Activated CD4-positive, alpha-beta T cell treated with anti-CD3 and anti-CD28 coated beads, Interleukin-2, amount 50 U/mL, for 48 hours (primary cell): ENCODE measurements at regions not wholly inside any gene's neighbourhood (a gene's known extent, or its start where the extent isn't known, plus 50 kb on each side); places are given as distances from the start of the nearest gene placed in this dataset.

Experiments
- DNase-seq, 2 experiments: peaks; one replicate each; pipeline ENCODE4 v3.0.0-alpha.2; 2020

DNA sequence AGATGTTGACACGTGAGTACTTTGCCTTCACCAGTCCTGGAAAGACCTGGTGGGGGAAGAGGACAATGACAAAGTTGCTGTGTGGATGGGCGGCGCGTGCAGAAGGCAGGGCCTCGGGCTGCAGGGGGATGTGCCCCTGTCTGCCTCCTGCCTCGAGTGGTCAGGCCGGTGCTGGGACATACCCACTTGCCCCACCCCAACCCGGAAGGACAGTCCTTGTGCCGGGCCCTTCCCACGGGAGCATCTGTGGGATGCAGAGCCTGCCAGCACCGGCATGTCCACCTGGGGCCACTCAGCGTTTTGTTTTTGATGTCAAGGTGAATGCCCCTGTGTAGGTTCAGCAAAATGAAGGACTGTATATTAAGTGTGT, 60.5 kb upstream of the BHLHE23 start:
- DNase-seq, result no peak

DNA sequence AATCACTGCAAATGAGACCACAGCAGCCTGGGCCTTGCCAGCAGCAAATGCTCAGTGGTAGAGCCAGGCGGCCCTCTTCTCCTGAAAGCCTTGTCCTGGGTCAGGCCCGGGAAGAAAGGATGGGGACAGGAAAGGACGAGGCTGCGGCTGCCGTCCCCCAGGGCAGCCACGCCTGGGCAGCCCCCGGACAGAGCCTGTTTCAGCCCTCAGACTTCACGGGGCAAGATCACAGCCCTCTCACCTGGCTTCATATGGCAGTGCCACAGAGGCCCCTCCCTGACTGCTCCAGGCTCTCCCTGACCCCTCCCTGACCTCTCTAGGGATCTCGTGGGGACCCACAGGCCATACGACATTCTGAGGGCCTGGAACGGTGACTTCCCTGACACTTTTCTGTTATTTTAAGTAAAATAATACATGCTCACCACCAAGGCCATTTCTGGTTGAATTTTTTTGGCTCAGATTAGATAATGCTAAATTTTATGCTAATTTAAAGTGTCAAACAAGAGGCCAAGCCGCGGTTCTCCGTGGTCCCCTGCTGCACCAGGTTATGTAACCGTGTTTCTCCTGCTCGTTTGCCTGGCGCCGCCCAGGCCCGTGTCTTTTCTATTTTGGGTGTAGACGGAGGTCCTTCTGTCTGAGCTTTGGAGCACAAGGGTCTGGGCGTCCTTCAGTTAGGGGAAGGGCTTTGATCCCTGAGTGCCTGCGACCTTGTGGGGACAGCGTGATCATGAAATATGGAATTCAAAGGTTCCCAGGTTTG, 59.9 kb upstream of the BHLHE23 start:
- DNase-seq, result no peak

DNA sequence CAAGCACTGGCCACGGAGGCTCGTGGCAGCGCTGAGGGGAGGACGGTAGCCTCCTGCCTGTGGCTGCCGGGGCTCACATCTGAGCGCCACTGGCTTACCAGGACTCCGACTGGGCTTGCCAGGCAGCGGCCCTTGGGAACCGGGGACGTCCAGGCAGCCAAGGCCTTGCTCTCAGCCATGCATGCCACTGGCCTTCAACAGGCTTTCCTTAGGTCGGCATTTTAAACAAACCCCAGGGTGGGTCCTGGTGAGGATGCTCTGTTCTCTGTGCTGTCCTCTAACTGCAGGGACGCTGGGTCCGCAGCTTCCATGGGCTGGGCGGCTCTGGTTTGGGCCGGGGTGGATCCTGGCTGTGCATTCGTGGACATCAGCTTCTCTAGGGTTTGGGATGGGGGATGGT, 59.1 kb upstream of the BHLHE23 start:
- DNase-seq, result no peak

DNA sequence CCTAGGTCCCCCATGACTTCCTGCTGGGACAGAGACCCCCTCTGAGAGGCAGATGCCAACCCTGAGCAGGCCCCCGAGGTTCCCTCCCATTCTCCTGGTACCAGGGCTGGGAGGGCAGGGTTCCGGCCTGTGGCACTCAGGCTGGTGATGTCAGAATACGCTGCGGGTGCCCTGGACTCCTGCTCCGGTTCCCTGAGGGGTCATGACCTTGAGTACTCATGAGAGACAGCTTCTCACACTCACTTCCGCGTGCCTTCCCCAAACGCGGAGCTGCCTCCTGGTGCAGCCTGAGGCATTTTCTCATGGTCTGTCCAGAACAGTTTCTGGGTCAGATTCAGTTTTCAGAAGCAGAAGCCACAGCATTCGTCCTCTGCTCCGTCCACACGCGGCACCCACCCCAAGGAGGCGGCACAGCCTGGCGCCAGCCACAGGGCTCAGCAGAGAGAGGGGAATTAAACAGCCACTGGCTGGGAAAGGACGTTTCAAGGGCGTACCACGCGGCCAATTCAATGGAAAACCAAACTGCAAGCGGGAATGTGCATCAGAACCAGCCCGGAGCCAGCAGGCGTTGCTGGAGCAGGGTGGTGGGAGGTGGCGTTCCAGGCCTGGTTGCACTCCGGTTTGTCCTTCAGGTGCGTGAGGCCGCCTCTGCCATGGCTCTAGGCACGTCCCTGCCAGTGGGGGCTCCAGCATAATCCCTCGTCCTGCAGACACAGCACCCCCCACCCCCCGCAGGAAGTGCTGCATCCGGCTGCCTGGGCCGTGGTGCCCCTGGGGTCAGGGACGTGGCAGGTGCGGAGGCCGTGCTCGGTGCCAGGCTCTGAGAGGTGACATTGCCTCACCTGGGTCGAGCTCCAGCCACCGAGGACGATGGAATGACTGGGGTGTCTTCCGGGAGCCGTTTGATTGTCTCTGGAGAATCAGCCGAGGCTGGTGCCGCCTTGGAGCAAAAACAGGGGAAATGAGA, 58.3 kb upstream of the BHLHE23 start:
- no peak for DNase-seq

DNA sequence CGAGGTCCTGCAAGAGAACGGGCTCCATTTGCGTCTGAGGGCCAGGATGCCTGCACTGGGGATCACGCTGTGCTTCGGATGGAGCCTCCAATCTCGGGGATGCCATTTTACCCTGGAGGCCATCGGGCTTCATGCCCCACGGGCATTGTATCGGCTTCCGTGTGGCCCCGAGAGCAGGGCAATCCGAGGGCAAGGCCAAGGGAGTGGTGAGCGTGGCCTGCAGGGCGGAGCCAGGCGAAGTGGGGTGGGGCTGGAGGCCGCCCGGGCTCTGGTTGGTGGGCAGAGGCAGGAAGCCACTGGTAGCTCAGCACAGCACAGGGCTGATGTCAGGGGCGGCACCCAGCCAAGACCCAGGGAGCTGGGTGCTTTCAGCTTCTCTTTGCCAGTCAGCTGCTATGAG, 57.5 kb upstream of the BHLHE23 start:
- DNase-seq, result no peak

DNA sequence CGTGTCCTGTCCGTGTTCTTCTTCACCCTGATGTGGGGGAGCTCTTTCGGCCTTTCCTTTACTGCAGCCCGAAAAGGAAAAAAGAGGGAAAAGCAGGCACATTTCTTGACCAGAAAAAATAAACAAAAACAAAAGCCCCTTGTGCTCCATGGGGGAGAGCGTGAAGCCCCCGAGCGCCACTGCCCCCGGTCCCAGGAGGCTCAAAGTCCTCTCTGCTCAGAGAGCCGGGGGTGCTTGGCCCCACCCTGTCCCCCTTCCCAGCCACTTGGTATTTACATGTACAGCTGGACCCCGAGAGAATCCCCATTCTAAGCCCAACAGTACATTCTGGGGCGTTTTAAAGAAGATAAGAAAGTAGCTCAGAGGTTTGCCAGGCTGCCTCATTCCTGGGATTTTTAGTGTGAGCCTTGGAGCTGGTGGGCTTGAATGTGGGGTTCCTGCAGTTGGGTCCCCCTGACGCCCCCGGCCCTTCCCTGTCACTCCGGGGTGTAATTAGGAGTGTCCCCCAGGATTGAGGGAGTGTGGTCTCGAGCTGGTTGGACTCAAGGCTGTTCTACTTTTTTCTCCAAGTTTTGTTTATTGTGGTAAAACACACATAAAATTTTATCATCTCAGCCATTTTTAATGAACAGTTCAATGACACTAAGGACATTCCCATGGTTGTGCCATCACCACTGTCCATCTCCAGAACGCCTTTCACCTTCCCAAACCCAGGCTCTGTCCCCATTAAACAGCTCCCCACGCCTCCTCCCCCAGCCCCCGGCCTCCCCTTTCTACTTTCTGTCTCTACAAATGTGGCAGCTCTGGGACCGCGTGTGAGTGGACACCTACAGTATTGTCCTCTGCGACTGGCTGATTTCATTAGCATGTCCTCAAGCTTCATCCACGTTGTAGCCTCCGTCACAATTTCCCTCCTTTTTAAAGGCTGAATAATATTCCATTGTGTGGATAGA, 55.7 kb upstream of the BHLHE23 start:
- no peak for DNase-seq

DNA sequence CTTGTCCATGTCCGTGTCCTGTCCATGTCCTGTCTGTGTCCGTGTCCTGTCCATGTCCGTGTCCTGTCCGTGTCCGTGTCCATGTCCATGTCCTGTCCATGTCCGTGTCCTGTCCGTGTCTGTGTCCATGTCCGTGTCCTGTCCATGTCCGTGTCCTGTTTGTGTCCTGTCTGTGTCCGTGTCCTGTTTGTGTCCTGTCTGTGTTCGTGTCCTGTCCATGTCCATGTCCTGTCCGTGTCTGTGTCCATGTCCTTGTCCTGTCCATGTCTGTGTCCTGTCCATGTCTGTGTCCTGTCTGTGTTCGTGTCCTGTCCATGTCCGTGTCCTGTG, 55.0 kb upstream of the BHLHE23 start:
- no peak for DNase-seq

DNA sequence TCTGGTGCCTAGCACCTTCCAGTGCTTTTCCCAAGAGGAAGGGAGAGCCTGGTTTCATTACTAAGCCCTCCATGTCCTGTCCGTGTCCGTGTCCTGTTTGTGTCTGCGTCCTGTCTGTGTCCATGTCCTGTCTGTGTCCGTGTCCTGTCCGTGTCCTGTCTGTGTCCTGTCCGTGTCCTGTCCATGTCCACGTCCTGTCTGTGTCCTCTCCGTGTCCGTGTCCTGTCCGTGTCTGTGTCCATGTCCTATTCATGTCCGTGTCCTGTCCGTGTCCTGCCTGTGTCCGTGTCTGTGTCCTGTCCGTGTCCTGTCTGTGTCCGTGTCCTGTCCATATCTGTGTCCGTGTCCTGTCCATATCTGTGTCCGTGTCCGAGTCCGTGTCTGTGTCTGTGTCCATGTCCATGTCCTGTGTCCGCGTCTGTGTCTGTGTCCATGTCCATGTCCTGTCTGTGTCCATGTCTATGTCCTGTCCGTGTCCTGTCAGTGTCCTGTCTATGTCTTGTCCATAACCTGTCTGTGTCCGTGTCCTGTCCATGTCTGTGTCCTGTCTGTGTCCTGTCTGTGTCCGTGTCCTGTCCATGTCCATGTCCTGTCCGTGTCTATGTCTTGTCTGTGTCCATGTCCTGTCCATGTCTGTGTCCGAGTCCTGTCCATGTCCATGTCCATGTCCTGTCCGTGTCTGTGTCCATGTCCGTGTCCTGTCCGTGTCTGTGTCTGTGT, 54.4 kb upstream of the BHLHE23 start:
- DNase-seq, result no peak

DNA sequence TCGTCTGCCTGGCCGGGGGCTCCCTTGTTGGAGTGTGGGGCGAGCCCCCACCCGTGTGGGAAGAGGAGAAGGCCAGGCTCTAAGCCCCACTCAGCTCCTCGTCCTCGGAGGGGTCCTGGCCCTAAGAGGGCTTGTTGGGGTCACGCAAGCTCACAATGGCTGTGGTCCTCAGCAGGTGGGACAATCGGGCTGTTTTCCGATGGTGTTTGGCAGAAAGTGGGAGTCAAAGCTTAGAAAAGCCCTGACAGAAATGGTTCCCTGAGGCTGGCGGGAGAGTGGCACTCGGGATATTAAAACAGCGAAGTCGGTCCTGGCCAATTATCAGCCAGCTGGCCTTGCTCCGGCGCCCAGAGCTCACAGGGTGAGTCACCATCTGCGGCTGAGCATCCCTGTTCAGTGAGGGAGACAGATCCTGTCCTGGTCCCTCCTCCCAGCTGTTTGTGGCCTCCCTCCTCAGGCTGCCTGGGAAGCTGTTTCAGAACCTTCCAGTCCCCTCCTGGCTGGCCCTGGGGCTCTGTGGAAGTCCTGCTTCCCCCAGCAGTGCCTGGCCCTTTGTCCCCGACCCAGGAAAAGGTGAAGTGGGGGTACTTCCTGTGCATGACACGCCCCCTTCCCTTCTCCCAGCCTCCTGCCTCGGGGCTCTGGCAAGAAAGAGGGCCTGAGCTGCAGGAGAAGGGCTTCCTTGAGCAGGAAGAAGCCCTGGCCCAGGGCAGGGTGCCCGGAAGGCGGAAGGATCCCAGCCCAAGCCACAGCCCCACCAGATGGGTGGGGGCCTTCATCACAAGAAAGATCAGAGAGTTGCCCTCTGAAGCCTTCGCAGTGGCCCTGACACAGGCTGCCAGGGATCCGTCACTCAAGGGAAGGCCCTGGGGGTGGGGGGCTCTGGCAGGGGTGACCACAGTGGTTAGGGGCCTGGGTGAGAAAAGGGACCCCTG, 53.6 kb upstream of the BHLHE23 start:
- DNase-seq, result no peak

DNA sequence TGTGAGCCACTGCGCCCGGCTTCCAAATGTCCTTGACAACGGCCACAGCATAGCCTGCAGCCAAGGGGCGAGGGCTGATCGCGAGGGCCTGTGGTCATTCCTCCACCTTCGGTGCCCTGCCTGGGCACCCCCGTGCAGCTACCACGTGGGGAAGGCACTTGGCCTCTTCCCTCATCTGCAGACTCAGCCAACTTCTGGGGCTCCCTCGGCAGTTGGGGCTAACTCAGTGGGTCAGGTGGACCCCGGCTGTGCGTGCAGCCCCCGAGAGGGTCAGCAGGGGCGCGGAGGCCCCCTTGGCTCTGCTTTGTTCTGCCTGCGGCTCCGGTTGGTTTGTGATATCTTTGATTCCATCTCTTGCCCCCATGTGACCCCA, 52.9 kb upstream of the BHLHE23 start:
- DNase-seq, result no peak

DNA sequence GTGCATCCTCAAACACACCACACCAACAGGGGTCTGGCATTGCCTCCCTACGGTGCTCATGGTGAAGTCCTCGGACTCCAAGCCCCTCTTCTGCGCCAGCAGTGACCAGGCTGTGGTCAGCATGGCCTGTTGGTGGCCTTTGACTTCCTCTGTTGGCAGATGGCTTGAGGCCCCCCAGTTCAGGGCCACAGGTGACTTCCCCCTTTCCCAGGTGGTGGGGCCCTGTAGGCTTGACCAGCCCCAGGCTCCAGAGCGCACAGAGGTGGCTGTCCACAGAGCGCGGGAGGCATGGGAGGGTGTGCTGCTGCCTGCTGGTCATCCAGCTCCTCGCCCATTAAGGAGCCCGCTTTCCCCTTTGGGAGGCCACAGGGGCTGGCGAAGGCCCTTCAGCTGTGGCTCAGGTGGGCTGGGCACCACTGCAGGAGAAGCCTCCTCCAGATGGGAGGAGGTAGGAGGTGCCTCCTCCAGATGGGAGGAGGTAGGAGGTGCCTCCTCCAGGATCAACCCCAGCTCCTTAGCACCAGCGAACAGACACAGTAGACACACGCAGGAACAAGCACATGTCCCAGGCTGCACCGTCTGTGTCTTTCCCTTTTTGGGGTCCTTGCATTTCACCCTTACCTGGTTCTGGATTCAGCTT, 52.1 kb upstream of the BHLHE23 start:
- no peak for DNase-seq

DNA sequence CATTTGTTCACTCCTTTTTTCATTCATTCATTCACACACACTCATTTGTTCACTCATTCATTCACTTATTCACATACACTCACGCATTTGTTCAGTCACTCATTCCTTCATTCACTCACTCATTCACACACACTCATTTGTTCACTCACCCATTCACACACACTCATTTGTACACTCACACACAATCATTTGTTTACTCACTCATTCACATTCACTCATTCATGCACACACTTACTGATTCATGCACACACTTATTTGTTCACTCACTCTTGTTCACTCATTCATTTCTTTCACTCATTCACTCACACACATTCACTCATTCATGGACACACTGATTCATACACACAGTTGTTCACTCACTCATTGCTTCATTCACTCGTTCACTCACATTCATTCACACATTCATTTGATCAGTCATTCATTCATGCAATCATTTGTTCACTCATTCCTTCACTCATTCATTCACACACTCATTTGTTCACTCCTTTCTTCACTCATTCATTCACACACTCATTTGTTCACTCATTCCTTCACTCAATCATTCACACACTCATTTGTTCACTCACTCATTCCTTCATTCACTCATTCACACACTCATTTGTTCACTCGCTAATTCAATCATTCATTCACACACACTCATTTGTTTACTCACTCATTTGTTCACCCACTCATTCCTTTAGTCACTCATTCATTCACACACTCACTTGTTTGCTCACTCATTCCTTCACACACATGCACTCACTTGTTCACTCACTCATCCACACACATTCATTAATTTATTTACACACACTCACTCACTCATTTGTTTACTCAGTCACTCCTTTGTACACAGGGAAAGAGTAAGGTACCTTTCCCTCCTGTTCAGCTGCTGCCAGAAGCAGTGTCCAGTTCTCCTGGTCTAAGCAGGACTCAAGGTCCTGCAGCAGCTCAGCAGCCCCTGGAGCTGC, 50.7 kb upstream of the BHLHE23 start:
- no peak for DNase-seq

DNA sequence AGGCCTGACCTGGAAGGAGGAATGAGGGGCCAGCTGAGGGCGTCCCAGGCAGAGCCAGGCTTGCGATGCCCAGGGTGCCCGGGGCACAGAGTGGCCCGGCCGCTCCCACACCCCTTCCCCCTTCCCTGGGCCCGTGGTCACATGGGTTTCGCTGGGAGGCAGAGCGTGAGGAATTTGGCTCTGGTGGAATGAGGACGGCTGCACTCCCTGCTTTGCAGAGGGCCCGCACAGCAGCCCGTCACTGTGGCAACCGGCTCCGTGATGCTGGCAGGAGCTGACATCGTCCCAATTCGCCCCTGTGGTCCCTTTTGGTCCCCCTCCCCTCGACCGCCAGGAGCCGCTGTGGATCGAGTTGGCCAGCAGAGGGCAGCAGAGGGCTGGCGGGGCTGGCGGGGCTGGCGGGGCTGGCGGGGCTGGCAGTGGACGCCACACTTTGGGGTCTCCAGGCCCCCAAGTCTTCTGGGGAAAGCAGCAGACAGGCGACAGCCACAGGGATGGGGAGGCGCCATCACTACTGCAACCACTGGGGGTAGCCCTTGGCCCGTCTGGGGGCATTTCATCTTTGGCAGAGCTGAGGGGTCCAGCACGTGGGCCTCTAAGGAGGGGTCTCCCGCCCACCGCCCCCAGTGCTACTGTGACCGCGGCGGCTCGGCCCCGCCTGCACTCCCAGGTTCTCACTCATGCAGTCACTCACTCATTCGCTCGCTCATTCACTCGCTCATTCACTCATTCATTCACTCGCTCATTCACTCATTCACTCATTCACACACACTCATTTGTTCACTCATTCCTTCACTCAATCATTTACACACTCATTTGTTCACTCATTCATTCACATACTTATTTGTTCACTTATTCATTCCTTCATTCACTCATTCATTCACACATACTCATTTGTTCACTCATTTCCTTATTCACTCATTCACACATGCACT, 49.7 kb upstream of the BHLHE23 start:
- peak; percentile 41 to 46 for DNase-seq
